ENCODE measurements at regions not wholly inside any gene's neighbourhood (a gene's known extent, or its start where the extent isn't known, plus 50 kb on each side); places are given as distances from the start of the nearest gene placed in this dataset.

DNA sequence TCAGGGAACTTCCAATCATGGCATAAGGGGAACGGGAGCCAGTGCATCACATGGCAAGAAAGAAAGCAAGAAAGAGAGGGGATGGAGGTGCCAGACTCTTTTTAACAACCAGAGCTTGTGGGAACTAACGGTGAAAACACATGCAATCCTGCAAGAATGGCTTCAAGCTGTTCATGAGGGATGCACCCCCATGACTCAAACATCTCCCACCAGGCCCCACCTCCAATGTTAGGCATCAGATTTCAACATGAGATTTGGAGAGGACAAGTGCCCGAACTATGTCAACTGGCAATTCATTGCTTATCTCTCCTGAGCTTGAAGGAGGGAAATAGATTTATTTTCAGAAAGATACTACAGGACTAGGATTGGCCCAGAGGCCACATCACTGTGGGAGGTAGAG is 270.0 kb downstream of the SLC4A3 start:
- DNase-seq (ENCODE audit: low spot score) = no peak

GRCh38 chr2:219901155-219901554 is 273.7 kb downstream of the SLC4A3 start:
- no peak for DNase-seq (ENCODE audit: low spot score)

GRCh38 chr2:219902891-219903552 is 275.6 kb downstream of the SLC4A3 start:
- no peak for DNase-seq (ENCODE audit: low spot score)

GRCh38 chr2:219905640-219906039 is 278.2 kb downstream of the SLC4A3 start:
- no peak for DNase-seq (ENCODE audit: low spot score)

- no peak for DNase-seq (ENCODE audit: low spot score)
Measured at GRCh38 chr2:219906114-219907010, 278.9 kb downstream of the SLC4A3 start.

DNA sequence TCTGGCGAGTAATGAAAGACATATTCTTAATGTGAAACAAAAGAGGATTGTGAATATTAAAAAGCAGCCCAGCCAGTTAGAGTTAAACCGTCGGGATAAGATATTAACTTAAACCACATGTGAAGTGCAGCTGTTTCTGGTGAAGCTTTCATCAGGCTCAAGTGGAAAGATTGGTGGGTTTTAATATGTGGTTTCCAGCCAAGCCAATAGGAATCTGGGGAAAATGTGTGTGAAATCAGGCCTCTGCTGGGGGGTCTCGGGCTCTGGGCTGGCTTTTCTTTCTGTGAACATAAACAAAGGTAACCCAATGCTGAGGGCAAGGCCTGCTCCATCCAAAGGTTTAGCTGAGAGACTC is 279.6 kb downstream of the SLC4A3 start:
- DNase-seq (ENCODE audit: low spot score) = no peak

DNA sequence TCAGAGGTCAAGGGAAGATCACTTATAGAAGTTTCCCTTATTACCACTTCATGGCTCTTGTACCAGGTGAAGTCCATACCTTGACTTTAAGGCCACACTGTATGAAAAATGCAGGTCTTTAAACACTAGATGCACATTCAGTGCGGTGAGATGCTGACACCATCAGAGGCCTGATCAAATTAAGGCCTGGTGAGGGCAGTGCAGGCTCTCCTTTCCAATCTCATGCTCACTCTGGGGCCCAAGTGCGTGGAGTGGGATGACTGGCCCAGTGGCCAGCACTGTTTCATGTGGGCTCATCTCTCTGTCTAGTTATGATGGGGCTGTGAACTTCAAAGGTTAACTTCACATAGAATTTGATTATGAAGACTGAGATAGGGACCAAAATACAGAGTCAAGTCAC is 281.1 kb downstream of the SLC4A3 start:
- DNase-seq (ENCODE audit: low spot score) = no peak

GRCh38 chr2:219911541-219911940 is 284.1 kb downstream of the SLC4A3 start:
- no peak for DNase-seq (ENCODE audit: low spot score)

DNA sequence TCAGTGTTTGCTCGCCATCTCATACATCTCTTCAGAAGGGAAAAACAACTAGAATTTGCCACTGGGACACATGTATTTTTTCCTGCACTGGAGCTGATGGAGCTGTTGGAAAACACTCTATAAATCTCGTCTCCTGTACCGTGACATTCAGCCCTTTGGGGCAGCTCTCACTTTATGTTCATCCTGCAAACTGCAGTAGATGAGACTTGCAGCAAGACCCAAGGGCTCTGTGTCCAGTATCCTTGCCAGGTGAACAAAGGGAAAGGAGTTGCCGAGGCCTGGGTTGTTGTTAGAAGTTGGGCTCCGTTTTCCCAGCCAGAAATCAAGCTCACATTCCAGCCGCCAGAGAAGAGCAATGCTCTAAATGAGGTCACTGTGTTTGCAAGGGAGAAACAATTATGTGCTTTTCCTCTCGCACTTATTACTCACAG is 285.1 kb downstream of the SLC4A3 start:
- no peak for DNase-seq (ENCODE audit: low spot score)

GRCh38 chr2:219914577-219914976 is 287.1 kb downstream of the SLC4A3 start:
- DNase-seq (ENCODE audit: low spot score) = no peak

DNA sequence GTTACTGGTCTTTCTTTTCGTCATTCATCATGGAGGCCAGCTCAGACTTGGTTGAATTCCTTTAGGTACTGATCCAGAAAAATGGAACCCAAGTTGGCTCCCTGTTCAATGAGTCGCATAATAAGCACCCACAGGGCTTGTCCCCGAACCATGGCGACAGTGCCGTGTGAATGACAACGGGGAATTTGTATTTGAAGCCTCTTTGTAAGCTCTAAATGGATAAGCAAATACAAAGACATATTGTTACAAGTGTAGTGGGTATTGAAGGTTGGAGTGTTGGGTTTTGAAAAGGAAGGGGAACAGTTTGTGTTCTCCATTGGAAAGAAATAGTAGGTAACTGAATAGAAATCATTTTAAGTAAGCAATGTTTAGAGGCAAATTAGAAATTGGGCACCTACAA is 288.9 kb downstream of the SLC4A3 start:
- no peak for DNase-seq (ENCODE audit: low spot score)

- no peak for DNase-seq (ENCODE audit: low spot score)
Measured at GRCh38 chr2:219916726-219917440, 289.5 kb downstream of the SLC4A3 start.

- no peak for DNase-seq (ENCODE audit: low spot score)
Measured at GRCh38 chr2:219918254-219918653, 290.8 kb downstream of the SLC4A3 start.

DNA sequence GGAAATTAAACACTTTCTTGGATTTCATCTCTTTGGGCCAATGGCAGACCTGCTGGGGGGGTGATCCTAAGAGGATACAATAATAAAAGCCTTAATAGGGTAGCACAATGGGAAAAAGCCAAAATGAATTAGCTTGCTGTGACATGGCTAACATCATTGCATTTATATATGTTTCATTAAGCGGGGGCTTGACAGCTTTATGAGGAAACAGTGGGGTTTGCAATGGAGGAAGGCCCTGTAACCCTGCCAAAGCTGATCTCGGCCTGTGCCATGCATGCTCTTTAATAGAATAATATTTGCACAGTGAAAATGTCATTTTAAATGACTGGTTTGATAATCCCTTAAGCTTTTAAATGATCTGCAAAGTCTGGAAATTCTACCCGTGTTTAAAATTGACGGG is 291.5 kb downstream of the SLC4A3 start:
- DNase-seq (ENCODE audit: low spot score) = no peak

DNA sequence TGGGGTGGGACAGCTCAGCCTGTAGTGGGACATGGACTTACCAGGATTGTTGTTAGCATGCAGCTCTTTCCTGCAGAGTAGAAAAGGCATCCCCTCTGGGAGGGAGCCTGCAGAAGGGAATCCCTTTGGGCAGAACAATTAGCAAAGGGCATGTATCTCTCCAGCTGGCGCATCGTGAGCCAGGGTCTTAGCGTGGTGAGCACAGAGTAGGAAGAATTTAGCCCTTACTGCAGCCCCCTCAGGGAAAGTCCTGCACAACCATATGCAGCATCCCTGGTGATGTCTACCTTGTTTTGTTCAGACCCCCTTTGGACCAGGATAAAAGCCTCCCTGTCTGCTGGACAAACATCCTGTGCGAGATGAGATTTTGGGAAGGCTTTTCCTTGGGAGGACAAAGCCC is 292.1 kb downstream of the SLC4A3 start:
- no peak for DNase-seq (ENCODE audit: low spot score)

- no peak for DNase-seq (ENCODE audit: low spot score)
Measured at GRCh38 chr2:219929835-219930234, 302.4 kb downstream of the SLC4A3 start.

- no peak for DNase-seq (ENCODE audit: low spot score)
Measured at GRCh38 chr2:219939647-219940046, 312.2 kb downstream of the SLC4A3 start.

DNA sequence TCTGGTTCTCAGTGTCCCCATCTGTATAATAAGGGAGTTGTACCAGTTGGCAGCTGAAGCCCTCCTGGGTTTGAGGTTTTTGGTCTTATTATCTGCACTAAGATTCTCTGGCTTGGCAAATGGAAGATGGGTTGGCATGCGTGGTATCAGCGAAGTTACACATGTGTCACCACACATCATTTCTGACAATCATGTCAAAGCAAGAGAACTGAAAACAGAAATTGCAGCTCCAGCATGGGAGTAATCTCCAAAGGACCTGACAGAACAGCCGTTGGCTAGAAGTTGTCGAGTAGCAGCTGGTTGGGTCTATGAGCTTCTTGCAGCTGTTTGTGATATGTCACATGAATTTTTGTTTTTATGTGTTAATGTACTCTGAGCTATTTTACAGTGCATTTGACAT is 317.4 kb downstream of the SLC4A3 start:
- DNase-seq (ENCODE audit: low spot score) = no peak

DNA sequence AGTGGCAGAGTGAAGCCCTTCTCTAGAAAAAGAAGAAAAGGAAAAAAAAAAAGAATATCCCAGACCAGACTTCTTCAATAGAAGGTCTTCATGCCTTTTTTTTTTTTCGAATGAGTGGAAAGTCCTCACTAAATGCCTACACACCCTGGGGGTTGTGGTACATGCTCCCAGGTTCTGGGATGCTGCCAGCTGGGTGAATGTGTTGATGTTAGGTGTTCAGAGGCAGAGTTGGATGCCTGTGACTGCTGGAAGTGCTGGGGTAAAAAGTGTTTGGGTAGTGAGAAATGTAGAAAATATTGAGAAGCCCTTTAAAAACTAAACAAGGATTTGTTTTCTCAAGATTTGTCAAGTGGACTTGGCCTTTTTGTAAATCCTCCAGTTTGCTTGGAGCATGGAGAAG is 318.6 kb downstream of the SLC4A3 start:
- no peak for DNase-seq (ENCODE audit: low spot score)

DNA sequence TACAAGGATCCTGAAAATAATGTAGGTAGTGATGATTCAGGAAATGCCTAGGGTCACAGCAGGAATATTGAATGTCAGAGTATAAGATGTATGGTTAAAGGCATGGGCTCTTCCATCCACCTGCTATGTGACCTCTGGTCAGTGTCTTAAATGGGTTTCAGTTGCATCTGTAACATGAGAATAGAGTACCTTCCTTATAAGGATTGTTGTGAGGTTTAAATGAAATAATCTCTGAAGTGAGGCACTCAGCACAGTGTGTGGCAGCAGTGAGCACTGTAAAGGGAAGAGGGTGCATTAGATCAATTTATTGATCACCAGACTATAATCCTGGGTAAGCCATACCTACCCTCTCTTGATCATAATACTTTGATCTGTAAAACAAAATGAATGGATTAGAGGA is 319.1 kb downstream of the SLC4A3 start:
- DNase-seq (ENCODE audit: low spot score) = no peak

- DNase-seq (ENCODE audit: low spot score) = no peak
Measured at GRCh38 chr2:219947575-219947974, 320.1 kb downstream of the SLC4A3 start.

DNA sequence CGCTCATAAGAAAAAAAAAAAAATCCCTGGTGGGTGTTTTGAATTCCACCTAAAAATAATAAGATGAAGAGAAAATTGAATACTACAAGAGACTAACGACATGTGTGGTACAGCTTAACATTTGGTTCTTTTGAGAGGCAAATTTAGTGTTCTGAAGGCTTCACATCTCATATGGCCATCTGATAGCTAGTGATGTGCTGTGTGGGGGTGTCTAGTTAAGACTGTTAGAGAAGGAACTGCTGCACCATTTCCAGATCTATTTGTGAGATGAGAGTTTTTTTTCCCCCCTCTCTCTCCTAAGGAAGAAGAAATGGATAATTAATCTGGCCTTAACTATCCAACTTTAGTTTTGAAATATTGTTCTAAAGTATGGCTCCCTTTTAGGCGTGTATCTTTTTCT is 321.6 kb downstream of the SLC4A3 start:
- DNase-seq (ENCODE audit: low spot score) = no peak

DNA sequence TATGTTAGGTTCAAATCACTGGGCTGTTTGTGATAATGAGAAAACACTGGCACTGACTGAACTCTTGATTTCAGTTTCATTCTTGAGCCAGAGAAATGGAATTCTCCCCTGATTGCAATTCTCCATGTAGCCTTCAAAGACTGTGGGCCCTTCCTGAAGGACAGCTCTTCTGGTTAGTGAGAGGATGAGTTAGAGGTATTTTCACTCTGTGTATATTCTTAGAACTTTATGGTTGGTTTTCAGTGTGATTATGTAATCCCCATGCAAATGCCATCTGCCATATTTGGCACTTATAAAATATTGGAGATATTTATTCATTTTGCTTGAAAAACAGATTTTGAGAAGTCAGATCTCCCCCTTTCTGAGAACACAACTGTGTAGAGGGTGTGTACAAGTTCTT is 323.7 kb downstream of the SLC4A3 start:
- DNase-seq (ENCODE audit: low spot score) = no peak

Measured in D341Med (cell line).